B cell (primary cell): ENCODE measurements at regions not wholly inside any gene's neighbourhood (a gene's known extent, or its start where the extent isn't known, plus 50 kb on each side); places are given as distances from the start of the nearest gene placed in this dataset.
"Not testable (repeated sequence)": the region's sequence is repeated elsewhere in the genome, so short reads cannot be mapped to it uniquely, and the experiment has no call there.

Source experiments
- CTCF ChIP-seq: fragments of 200-600 bp; IDR thresholded peaks from one replicate; pipeline ENCODE4 v1.8.0; 2022; ENCODE audit warnings: antibody characterized with exemption, mild to moderate bottlenecking
- EZH2 ChIP-seq: IDR thresholded peaks from 2 replicates; pipeline ENCODE4 v1.6.1; 2012; ENCODE audit warnings: borderline replicate concordance, low read depth, mild to moderate bottlenecking, moderate library complexity, low read length; ENCODE audit not compliant: insufficient read depth, poor library complexity, severe bottlenecking

GRCh38 chr5:155827508-155827815 lies 499.5 kb upstream of the SGCD start:
- TF ChIP-seq CTCF, EZH2: not testable (repeated sequence)
